ENCODE measurements at regions not wholly inside any gene's neighbourhood (a gene's known extent, or its start where the extent isn't known, plus 50 kb on each side); places are given as distances from the start of the nearest gene placed in this dataset.

DNA sequence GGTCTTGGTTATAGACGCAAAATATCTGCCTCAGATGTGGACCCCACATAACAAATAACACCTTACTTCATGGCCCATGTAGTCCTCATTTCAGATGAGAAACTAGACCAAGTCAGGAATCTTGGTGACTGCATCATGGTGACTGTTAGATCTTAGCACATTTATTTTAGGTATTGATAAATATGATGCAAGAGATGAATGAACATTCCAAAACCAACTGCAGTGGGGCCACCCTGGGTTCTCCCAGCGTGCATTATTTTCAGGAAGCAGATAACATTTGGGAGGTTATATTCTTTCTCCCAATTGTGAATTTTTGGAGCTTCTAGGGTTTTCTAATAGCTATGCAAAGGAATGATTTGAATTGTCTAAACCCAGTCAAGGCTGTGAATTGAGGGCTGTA lies 55.2 kb upstream of the PTGR2 start:
- TF ChIP-seq CTCF (IDR thresholded peaks at IDR 0.05; ENCODE audit: borderline replicate concordance, extremely low read depth, low read length, poor library complexity, severe bottlenecking), result no peak
- no peak for TF ChIP-seq EZH2 (IDR thresholded peaks at IDR 0.05; ENCODE audit: borderline replicate concordance, low read depth, low read length, severe bottlenecking)
